H9 (cell line): ENCODE measurements at regions not wholly inside any gene's neighbourhood (a gene's known extent, or its start where the extent isn't known, plus 50 kb on each side); places are given as distances from the start of the nearest gene placed in this dataset.

Source experiments
- DNase-seq: peaks from one replicate; pipeline ENCODE4 v3.0.0-alpha.2; 2017
- H2AFZ ChIP-seq: one replicate; pipeline ENCODE4 v1.6.1; 2013; ENCODE audit warnings: mild to moderate bottlenecking, low read length, control low read depth, moderate library complexity
- H2AK5ac ChIP-seq: 2 replicates; pipeline ENCODE4 v1.6.1; 2013; ENCODE audit warnings: low read length, control low read depth, mixed read lengths; ENCODE audit not compliant: insufficient read length
- H2BK120ac ChIP-seq: one replicate; pipeline ENCODE4 v1.6.1; 2013; ENCODE audit warnings: low read depth, mild to moderate bottlenecking, low read length, control low read depth, inconsistent platforms; ENCODE audit not compliant: poor library complexity, severe bottlenecking
- H2BK12ac ChIP-seq: 2 replicates; pipeline ENCODE4 v1.6.1; 2013; ENCODE audit warnings: low read length, control low read depth, mixed read lengths, low read depth; ENCODE audit not compliant: insufficient read length
- H2BK15ac ChIP-seq: 2 replicates; pipeline ENCODE4 v1.6.1; 2013; ENCODE audit warnings: low read depth, low read length, control low read depth
- H2BK20ac ChIP-seq: one replicate; pipeline ENCODE4 v1.6.1; 2013; ENCODE audit warnings: low read depth, mild to moderate bottlenecking, low read length, control low read depth, inconsistent platforms; ENCODE audit not compliant: poor library complexity, severe bottlenecking
- H2BK5ac ChIP-seq: 2 replicates; pipeline ENCODE4 v1.6.1; 2013; ENCODE audit warnings: low read length, control low read depth, mixed read lengths; ENCODE audit not compliant: insufficient read length
- H3K14ac ChIP-seq: 2 replicates; pipeline ENCODE4 v1.6.1; 2013; ENCODE audit warnings: low read length, control low read depth; ENCODE audit not compliant: insufficient read depth
- H3K18ac ChIP-seq: 2 replicates; pipeline ENCODE4 v1.6.1; 2013; ENCODE audit warnings: low read depth, mild to moderate bottlenecking, mixed read lengths, low read length, control low read depth; ENCODE audit not compliant: insufficient read length
- H3K23ac ChIP-seq: 2 replicates; pipeline ENCODE4 v1.6.1; 2013; ENCODE audit warnings: low read length, control low read depth, mixed read lengths, low read depth; ENCODE audit not compliant: insufficient read length
- H3K23me2 ChIP-seq: 2 replicates; pipeline ENCODE4 v1.6.1; 2013; ENCODE audit warnings: low read depth, mild to moderate bottlenecking, mixed read lengths, low read length, control low read depth; ENCODE audit not compliant: insufficient read length, poor library complexity, severe bottlenecking
- H3K27ac ChIP-seq: 2 replicates; pipeline ENCODE4 v1.5.1; 2013; ENCODE audit warnings: low read length, control low read depth, mixed read lengths, low read depth; ENCODE audit not compliant: insufficient read length
- H3K27me3 ChIP-seq: 2 replicates; pipeline ENCODE4 v1.6.1; 2013; ENCODE audit warnings: low read length, control low read depth, inconsistent platforms; ENCODE audit not compliant: insufficient read depth
- H3K4ac ChIP-seq: 2 replicates; pipeline ENCODE4 v1.6.1; 2013; ENCODE audit warnings: low read depth, mild to moderate bottlenecking, control low read depth, inconsistent platforms, low read length, moderate library complexity
- H3K4me1 ChIP-seq: 2 replicates; pipeline ENCODE4 v1.6.1; 2013; ENCODE audit warnings: low read length, control low read depth, inconsistent platforms; ENCODE audit not compliant: insufficient read depth
- H3K4me2 ChIP-seq: 2 replicates; pipeline ENCODE4 v1.6.1; 2013; ENCODE audit warnings: low read length, control low read depth, mixed read lengths; ENCODE audit not compliant: insufficient read length, insufficient read depth
- H3K56ac ChIP-seq: 2 replicates; pipeline ENCODE4 v1.6.1; 2013; ENCODE audit warnings: low read depth, mild to moderate bottlenecking, mixed read lengths, low read length, control low read depth; ENCODE audit not compliant: insufficient read length
- H3K79me1 ChIP-seq: 2 replicates; pipeline ENCODE4 v1.6.1; 2013; ENCODE audit warnings: low read depth, mild to moderate bottlenecking, moderate library complexity, low read length, control low read depth, inconsistent platforms; ENCODE audit not compliant: insufficient read depth, poor library complexity, severe bottlenecking
- H3K79me2 ChIP-seq: 2 replicates; pipeline ENCODE4 v1.6.1; 2013; ENCODE audit warnings: low read length, control low read depth, inconsistent platforms; ENCODE audit not compliant: insufficient read depth
- H3K9ac ChIP-seq: 2 replicates; pipeline ENCODE4 v1.6.1; 2013; ENCODE audit warnings: low read length, control low read depth, mixed read lengths; ENCODE audit not compliant: insufficient read length; ENCODE audit errors: extremely low read depth
- H3K9me3 ChIP-seq: one replicate; pipeline ENCODE4 v1.6.1; 2013; ENCODE audit warnings: low read depth, low read length, inconsistent platforms; ENCODE audit not compliant: control insufficient read depth
- H3T11ph ChIP-seq: one replicate; pipeline ENCODE4 v1.6.1; 2013; ENCODE audit warnings: mild to moderate bottlenecking, low read length, control low read depth, inconsistent platforms
- H4K20me1 ChIP-seq: one replicate; pipeline ENCODE4 v1.6.1; 2013; ENCODE audit not compliant: control insufficient read depth, insufficient read length, insufficient read depth
- H4K5ac ChIP-seq: 2 replicates; pipeline ENCODE4 v1.6.1; 2013; ENCODE audit warnings: low read depth, mild to moderate bottlenecking, mixed read lengths, low read length, control low read depth; ENCODE audit not compliant: insufficient read length
- H4K8ac ChIP-seq: replicated peaks from 2 replicates; pipeline ENCODE4 v1.6.1; 2013; ENCODE audit warnings: low read length, control low read depth, mixed read lengths, low read depth; ENCODE audit not compliant: insufficient read length
- H4K91ac ChIP-seq: 2 replicates; pipeline ENCODE4 v1.6.1; 2013; ENCODE audit warnings: low read depth, mild to moderate bottlenecking, moderate library complexity, mixed read lengths, low read length, control low read depth; ENCODE audit not compliant: insufficient read length
- H3K27ac Mint-ChIP-seq, 3 experiments: 2 replicates in 2 of 3; 3 replicates in 1 of 3; pipeline ENCODE4 v1.8.0; 2020 to 2021; ENCODE audit warnings: mixed read lengths in 3 of 3, mild to moderate bottlenecking in 1 of 3, moderate library complexity in 1 of 3
- H3K27me3 Mint-ChIP-seq: 2 replicates; pipeline ENCODE4 v1.8.0; 2021; ENCODE audit warnings: low read depth, mild to moderate bottlenecking, moderate library complexity, mixed read lengths
- H3K36me3 Mint-ChIP-seq, 3 experiments: 2 replicates in 2 of 3; 3 replicates in 1 of 3; pipeline ENCODE4 v1.8.0; 2020 to 2021; ENCODE audit warnings: low read depth in 3 of 3, mixed read lengths in 3 of 3; ENCODE audit not compliant: insufficient read depth in 1 of 3
- H3K4me1 Mint-ChIP-seq, 2 experiments: 2 replicates each; pipeline ENCODE4 v1.8.0; 2020; ENCODE audit warnings: mixed read lengths in 2 of 2
- H3K4me3 Mint-ChIP-seq, 2 experiments: 2 replicates in 1 of 2; 3 replicates in 1 of 2; pipeline ENCODE4 v1.8.0; 2020 to 2021; ENCODE audit warnings: mild to moderate bottlenecking in 2 of 2, mixed read lengths in 2 of 2, moderate library complexity in 1 of 2
- H3K9me3 Mint-ChIP-seq, 2 experiments: 2 replicates in 1 of 2; 3 replicates in 1 of 2; pipeline ENCODE4 v1.8.0; 2020; ENCODE audit warnings: mild to moderate bottlenecking in 2 of 2, mixed read lengths in 2 of 2, moderate library complexity in 1 of 2
- WGBS: extraction: QIAGEN DNeasy Blood & Tissue Kit; methylation state at CpG from one replicate; pipeline ENCODE4 v1.1.7; 2013; ENCODE audit warnings: missing lambda C conversion rate, low lambda C conversion rate, mixed read lengths; ENCODE audit not compliant: insufficient read length; ENCODE audit errors: extremely low coverage; 5-methylcytosine and 5-hydroxymethylcytosine counted together
- TF ChIP-seq, protein P1 (sequence below): fragments of 200-600 bp; sonication (generic); conservative IDR thresholded peaks from 3 replicates; pipeline ENCODE4 v1.8.0; 2021; ENCODE audit warnings: antibody characterized with exemption, mild to moderate bottlenecking

DNA sequence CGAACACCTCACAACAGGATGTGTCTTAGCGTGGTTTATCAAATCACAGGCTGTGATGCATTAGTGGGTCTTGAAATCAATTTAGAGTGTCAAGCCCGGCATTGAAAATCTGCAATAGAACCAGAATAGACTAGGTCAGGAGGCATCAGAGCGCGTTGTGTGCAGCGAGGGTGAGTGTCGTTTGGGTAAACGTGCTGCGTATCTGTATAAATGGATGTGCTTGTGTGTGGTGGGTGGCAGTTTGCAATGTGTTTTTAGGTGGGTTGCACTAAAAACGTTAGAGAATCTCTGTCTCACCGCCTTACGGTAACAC, 121.0 kb upstream of the SULF2 start:
- H3K9ac ChIP-seq = no peak overlapping the region
- H2BK20ac ChIP-seq = no peak overlapping the region
- no peaks in the 10 kb centered on the region for H3K79me1 ChIP-seq
- no peaks in the 10 kb centered on the region for H3K4me1 ChIP-seq
- H3K4me2 ChIP-seq = no peak overlapping the region
- no peaks in the 10 kb centered on the region for H4K20me1 ChIP-seq
- H2AK5ac ChIP-seq = no peak overlapping the region
- H3K9me3 ChIP-seq = no peaks in the 10 kb centered on the region
- no peak overlapping the region for H2BK12ac ChIP-seq
- H4K8ac ChIP-seq = no peak overlapping the region
- no peak overlapping the region for H2AFZ ChIP-seq
- no CpG with 5 or more reads among the region's 12 CpGs for WGBS
- H3K27me3 Mint-ChIP-seq = no peaks in the 10 kb centered on the region
- no peak overlapping the region for H3K4me3 Mint-ChIP-seq
- no peaks in the 10 kb centered on the region for H3K79me2 ChIP-seq
- H3K23ac ChIP-seq = no peak overlapping the region
- no peak overlapping the region for H4K5ac ChIP-seq
- H2BK15ac ChIP-seq = no peak overlapping the region
- no peak overlapping the region for H2BK5ac ChIP-seq
- H2BK120ac ChIP-seq = no peak overlapping the region
- no peaks in the 10 kb centered on the region for H3K23me2 ChIP-seq
- no peaks in the 10 kb centered on the region for H3K36me3 Mint-ChIP-seq
- no peak for DNase-seq
- no peak overlapping the region for H3K18ac ChIP-seq
- H3K27me3 ChIP-seq = no peaks in the 10 kb centered on the region
- H3K27ac ChIP-seq = no peak overlapping the region
- H4K91ac ChIP-seq = no peak overlapping the region
- no peaks in the 10 kb centered on the region for H3K9me3 Mint-ChIP-seq
- TF ChIP-seq, protein P1, sequence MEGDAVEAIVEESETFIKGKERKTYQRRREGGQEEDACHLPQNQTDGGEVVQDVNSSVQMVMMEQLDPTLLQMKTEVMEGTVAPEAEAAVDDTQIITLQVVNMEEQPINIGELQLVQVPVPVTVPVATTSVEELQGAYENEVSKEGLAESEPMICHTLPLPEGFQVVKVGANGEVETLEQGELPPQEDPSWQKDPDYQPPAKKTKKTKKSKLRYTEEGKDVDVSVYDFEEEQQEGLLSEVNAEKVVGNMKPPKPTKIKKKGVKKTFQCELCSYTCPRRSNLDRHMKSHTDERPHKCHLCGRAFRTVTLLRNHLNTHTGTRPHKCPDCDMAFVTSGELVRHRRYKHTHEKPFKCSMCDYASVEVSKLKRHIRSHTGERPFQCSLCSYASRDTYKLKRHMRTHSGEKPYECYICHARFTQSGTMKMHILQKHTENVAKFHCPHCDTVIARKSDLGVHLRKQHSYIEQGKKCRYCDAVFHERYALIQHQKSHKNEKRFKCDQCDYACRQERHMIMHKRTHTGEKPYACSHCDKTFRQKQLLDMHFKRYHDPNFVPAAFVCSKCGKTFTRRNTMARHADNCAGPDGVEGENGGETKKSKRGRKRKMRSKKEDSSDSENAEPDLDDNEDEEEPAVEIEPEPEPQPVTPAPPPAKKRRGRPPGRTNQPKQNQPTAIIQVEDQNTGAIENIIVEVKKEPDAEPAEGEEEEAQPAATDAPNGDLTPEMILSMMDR = no peak
- H3K4ac ChIP-seq = no peak overlapping the region
- peaks cover 13 to 38% of the 10 kb centered on the region in 2 experiments for H3K4me1 Mint-ChIP-seq
- H3T11ph ChIP-seq = no peak overlapping the region
- H3K56ac ChIP-seq = no peak overlapping the region
- no peak overlapping the region; a peak in 1 of 7 replicates for H3K27ac Mint-ChIP-seq
- no peak overlapping the region for H3K14ac ChIP-seq
